Neural progenitor cell (in vitro differentiated cells): ENCODE measurements at regions not wholly inside any gene's neighbourhood (a gene's known extent, or its start where the extent isn't known, plus 50 kb on each side); places are given as distances from the start of the nearest gene placed in this dataset.

Source experiments
- EZH2phosphoT487 ChIP-seq: fragments of 200-600 bp; sonication (generic); IDR thresholded peaks from 2 replicates; pipeline ENCODE4 v1.6.1; 2017; ENCODE audit warnings: antibody characterized with exemption
- TF ChIP-seq, protein P1 (sequence below): fragments of 200-600 bp; sonication (generic); IDR thresholded peaks from 2 replicates; pipeline ENCODE4 v1.5.1; 2017; ENCODE audit warnings: antibody characterized with exemption, mild to moderate bottlenecking

DNA sequence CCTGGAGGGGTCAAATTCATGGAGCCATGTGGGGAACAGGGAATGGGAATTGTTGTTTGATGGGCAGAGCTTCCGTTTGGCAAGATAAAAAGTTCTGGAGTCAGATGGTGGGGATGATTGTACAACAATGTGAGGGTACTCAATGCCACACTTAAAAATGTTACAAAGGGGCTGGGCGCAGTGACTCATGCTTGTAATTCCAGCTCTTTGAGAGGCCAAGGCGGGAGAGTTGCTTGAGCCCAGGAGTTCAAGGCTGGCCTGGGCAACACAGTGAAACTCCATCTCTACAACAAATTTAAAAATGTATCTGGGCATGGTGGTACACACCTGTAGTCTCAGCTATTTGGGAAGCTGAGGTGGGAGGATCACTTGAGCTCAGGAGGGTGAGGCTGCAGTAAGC is 66.0 kb upstream of the DIO3 start:
- TF ChIP-seq, protein P1, sequence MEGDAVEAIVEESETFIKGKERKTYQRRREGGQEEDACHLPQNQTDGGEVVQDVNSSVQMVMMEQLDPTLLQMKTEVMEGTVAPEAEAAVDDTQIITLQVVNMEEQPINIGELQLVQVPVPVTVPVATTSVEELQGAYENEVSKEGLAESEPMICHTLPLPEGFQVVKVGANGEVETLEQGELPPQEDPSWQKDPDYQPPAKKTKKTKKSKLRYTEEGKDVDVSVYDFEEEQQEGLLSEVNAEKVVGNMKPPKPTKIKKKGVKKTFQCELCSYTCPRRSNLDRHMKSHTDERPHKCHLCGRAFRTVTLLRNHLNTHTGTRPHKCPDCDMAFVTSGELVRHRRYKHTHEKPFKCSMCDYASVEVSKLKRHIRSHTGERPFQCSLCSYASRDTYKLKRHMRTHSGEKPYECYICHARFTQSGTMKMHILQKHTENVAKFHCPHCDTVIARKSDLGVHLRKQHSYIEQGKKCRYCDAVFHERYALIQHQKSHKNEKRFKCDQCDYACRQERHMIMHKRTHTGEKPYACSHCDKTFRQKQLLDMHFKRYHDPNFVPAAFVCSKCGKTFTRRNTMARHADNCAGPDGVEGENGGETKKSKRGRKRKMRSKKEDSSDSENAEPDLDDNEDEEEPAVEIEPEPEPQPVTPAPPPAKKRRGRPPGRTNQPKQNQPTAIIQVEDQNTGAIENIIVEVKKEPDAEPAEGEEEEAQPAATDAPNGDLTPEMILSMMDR, result no peak
- TF ChIP-seq EZH2phosphoT487, result no peak
